HFF-Myc (cell line): ENCODE measurements at regions not wholly inside any gene's neighbourhood (a gene's known extent, or its start where the extent isn't known, plus 50 kb on each side); places are given as distances from the start of the nearest gene placed in this dataset.

Experiments
- DNase-seq: peaks from one replicate; pipeline ENCODE4 v3.0.0-alpha.2; 2011; ENCODE audit warnings: low read depth; ENCODE audit errors: extremely low read depth
- H3K4me3 ChIP-seq: replicated peaks from 2 replicates; pipeline ENCODE4 v1.5.1; 2011; ENCODE audit warnings: low read depth, mild to moderate bottlenecking, control low read depth, low read length
- CTCF ChIP-seq: IDR thresholded peaks from 2 replicates; pipeline ENCODE4 v1.5.1; 2012; ENCODE audit warnings: mild to moderate bottlenecking, low read depth, low read length, control low read depth; ENCODE audit errors: missing control alignments

GRCh38 chr5:157961896-157962590 lies 103.1 kb upstream of the CLINT1 start:
- H3K4me3 ChIP-seq = no peak overlapping the region
- no peak for TF ChIP-seq CTCF
- DNase-seq = no peak

GRCh38 chr5:157961176-157961575 lies 102.2 kb upstream of the CLINT1 start:
- DNase-seq = no peak
- H3K4me3 ChIP-seq = no peak overlapping the region
- TF ChIP-seq CTCF = no peak

- TF ChIP-seq CTCF = no peak
- H3K4me3 ChIP-seq = no peak overlapping the region
- DNase-seq = no peak
These were observed 100.4 kb upstream of the CLINT1 start for GRCh38 chr5:157959370-157959769.

GRCh38 chr5:157956271-157956885 lies 97.4 kb upstream of the CLINT1 start:
- no peak for DNase-seq
- no peak for TF ChIP-seq CTCF
- no peak overlapping the region for H3K4me3 ChIP-seq

- DNase-seq = no peak
- TF ChIP-seq CTCF = no peak
- H3K4me3 ChIP-seq = no peak overlapping the region
These were observed 96.7 kb upstream of the CLINT1 start for GRCh38 chr5:157955541-157956172.

- no peak overlapping the region for H3K4me3 ChIP-seq
- no peak for TF ChIP-seq CTCF
- DNase-seq = no peak
These were observed 93.4 kb upstream of the CLINT1 start for GRCh38 chr5:157952374-157952685.
